GM12878 (cell line): ENCODE measurements at regions not wholly inside any gene's neighbourhood (a gene's known extent, or its start where the extent isn't known, plus 50 kb on each side); places are given as distances from the start of the nearest gene placed in this dataset.

Source experiments
- CREB1 ChIP-seq: IDR thresholded peaks from 2 replicates; pipeline ENCODE4 v1.6.1; 2012; ENCODE audit warnings: low read depth, mild to moderate bottlenecking, inconsistent platforms
- CTCF ChIP-seq, 3 experiments: IDR thresholded peaks in 2 of 3; conservative IDR thresholded peaks in 1 of 3; 2 replicates each; pipeline ENCODE4 v1.5.1; 2011; ENCODE audit warnings: low read depth in 3 of 3, low read length in 3 of 3, mild to moderate bottlenecking in 3 of 3, control low read depth in 2 of 3, moderate library complexity in 2 of 3, inconsistent platforms in 1 of 3, mixed read lengths in 1 of 3; ENCODE audit not compliant: control insufficient read depth in 2 of 3, insufficient read depth in 1 of 3; ENCODE audit errors: extremely low read depth in 1 of 3
- MYC ChIP-seq: IDR thresholded peaks from 2 replicates; pipeline ENCODE4 v1.6.1; 2011; ENCODE audit warnings: mild to moderate bottlenecking, low read length, moderate library complexity, inconsistent platforms; ENCODE audit not compliant: insufficient read depth, insufficient replicate concordance, insufficient read length, severe bottlenecking
- NFYB ChIP-seq: IDR thresholded peaks from 2 replicates; pipeline ENCODE4 v1.6.1; 2011; ENCODE audit warnings: low read depth, mild to moderate bottlenecking, low read length, improper control_type of control experiment, moderate library complexity; ENCODE audit not compliant: insufficient read depth
- NR2F1 ChIP-seq: fragments of 450-650 bp; conservative IDR thresholded peaks from 2 replicates; pipeline ENCODE4 v1.6.1; 2017; ENCODE audit warnings: mild to moderate bottlenecking
- POLR2AphosphoS5 ChIP-seq: IDR thresholded peaks from 2 replicates; pipeline ENCODE4 v1.6.1; 2011; ENCODE audit warnings: mild to moderate bottlenecking, low read length, inconsistent platforms
- SMC3 ChIP-seq: IDR thresholded peaks from 2 replicates; pipeline ENCODE4 v1.6.1; 2011; ENCODE audit warnings: low read length, improper control_type of control experiment, borderline replicate concordance
- STAT3 ChIP-seq: IDR thresholded peaks from 2 replicates; pipeline ENCODE4 v1.6.1; 2011; ENCODE audit warnings: low read depth, low read length, improper control_type of control experiment
- TCF3 ChIP-seq: IDR thresholded peaks from 2 replicates; pipeline ENCODE4 v1.6.1; 2012; ENCODE audit warnings: low read depth, mild to moderate bottlenecking, low read length, borderline replicate concordance; ENCODE audit not compliant: insufficient read depth
- TF ChIP-seq, protein P1 (sequence below): IDR thresholded peaks from 2 replicates; pipeline ENCODE4 v1.6.1; 2012; ENCODE audit warnings: low read depth, low read length, improper control_type of control experiment
- TF ChIP-seq, protein P2 (sequence below): IDR thresholded peaks from 2 replicates; pipeline ENCODE4 v1.6.1; 2012; ENCODE audit warnings: mild to moderate bottlenecking, low read depth, low read length
- TF ChIP-seq, protein P3 (sequence below): fragments of 450-650 bp; IDR thresholded peaks from 2 replicates; pipeline ENCODE4 v1.6.1; 2017; ENCODE audit warnings: mild to moderate bottlenecking

DNA sequence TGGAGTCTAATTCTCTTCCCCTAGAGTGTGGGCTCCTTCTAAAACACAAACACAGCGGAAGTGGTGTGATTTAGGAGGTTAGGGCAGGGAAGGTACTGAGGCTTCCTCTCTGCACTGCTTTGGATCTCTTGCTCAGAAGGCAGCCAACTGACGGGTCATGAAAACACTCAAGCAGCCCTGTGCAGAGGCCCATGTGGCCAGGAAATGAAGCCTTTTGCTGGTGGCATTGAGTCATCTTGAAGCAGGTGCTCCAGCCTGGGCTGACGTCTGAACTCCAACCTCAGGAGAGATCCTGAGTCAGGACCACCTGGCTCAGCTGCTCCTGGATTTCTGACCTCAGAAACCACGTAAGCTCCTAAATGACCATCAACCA, 72.9 kb downstream of the MRM1 start:
- TF ChIP-seq POLR2AphosphoS5 (no peak), MYC (no peak), NR2F1 (no peak), CTCF (IDR thresholded peaks at IDR 0.05 in 2 of 3, conservative IDR thresholded peaks at IDR 0.05 in 1 of 3; ENCODE audit: control insufficient read depth in 2 of 3, extremely low read depth in 1 of 3, insufficient read depth in 1 of 3, low read depth in 3 of 3, low read length in 3 of 3) (no peak), SMC3 (no peak), TCF3 (no peak), CREB1 (no peak), NFYB (no peak), STAT3 (no peak)
- TF ChIP-seq, protein P1, sequence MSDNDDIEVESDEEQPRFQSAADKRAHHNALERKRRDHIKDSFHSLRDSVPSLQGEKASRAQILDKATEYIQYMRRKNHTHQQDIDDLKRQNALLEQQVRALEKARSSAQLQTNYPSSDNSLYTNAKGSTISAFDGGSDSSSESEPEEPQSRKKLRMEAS: no peak
- TF ChIP-seq, protein P2, sequence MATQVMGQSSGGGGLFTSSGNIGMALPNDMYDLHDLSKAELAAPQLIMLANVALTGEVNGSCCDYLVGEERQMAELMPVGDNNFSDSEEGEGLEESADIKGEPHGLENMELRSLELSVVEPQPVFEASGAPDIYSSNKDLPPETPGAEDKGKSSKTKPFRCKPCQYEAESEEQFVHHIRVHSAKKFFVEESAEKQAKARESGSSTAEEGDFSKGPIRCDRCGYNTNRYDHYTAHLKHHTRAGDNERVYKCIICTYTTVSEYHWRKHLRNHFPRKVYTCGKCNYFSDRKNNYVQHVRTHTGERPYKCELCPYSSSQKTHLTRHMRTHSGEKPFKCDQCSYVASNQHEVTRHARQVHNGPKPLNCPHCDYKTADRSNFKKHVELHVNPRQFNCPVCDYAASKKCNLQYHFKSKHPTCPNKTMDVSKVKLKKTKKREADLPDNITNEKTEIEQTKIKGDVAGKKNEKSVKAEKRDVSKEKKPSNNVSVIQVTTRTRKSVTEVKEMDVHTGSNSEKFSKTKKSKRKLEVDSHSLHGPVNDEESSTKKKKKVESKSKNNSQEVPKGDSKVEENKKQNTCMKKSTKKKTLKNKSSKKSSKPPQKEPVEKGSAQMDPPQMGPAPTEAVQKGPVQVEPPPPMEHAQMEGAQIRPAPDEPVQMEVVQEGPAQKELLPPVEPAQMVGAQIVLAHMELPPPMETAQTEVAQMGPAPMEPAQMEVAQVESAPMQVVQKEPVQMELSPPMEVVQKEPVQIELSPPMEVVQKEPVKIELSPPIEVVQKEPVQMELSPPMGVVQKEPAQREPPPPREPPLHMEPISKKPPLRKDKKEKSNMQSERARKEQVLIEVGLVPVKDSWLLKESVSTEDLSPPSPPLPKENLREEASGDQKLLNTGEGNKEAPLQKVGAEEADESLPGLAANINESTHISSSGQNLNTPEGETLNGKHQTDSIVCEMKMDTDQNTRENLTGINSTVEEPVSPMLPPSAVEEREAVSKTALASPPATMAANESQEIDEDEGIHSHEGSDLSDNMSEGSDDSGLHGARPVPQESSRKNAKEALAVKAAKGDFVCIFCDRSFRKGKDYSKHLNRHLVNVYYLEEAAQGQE: no peak
- TF ChIP-seq, protein P3, sequence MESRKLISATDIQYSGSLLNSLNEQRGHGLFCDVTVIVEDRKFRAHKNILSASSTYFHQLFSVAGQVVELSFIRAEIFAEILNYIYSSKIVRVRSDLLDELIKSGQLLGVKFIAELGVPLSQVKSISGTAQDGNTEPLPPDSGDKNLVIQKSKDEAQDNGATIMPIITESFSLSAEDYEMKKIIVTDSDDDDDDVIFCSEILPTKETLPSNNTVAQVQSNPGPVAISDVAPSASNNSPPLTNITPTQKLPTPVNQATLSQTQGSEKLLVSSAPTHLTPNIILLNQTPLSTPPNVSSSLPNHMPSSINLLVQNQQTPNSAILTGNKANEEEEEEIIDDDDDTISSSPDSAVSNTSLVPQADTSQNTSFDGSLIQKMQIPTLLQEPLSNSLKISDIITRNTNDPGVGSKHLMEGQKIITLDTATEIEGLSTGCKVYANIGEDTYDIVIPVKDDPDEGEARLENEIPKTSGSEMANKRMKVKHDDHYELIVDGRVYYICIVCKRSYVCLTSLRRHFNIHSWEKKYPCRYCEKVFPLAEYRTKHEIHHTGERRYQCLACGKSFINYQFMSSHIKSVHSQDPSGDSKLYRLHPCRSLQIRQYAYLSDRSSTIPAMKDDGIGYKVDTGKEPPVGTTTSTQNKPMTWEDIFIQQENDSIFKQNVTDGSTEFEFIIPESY: no peak
